PC-9 (cell line): ENCODE measurements at regions not wholly inside any gene's neighbourhood (a gene's known extent, or its start where the extent isn't known, plus 50 kb on each side); places are given as distances from the start of the nearest gene placed in this dataset.
"Not testable (repeated sequence)": the region's sequence is repeated elsewhere in the genome, so short reads cannot be mapped to it uniquely, and the experiment has no call there.

Source experiments
- BruUV-seq: library from RNA; stranded (reverse); fragments of 400-500 nt; replicated peaks from 2 replicates; lab custom pipeline; 2021; lab: Mats Ljungman, UMichigan
- CTCF ChIA-PET: fragments of 300-600 bp; sonication (Branson Sonifier 250); formaldehyde crosslinking; loops from one replicate; lab custom pipeline; 2022; ENCODE audit warnings: antibody characterized with exemption; lab: Charles Lee
- POLR2A ChIA-PET: fragments of 300-600 bp; sonication (Branson Sonifier 250); formaldehyde crosslinking; loops from one replicate; lab custom pipeline; 2022; ENCODE audit warnings: antibody characterized with exemption; ENCODE audit not compliant: unreplicated experiment; lab: Charles Lee
- DNase-seq, 2 experiments: peaks; one replicate each; pipeline versions ENCODE4 v3.0.0 to v3.0.0-alpha.2; 2015 to 2022; ENCODE audit warnings: mixed read lengths in 1 of 2
- H2AFZ ChIP-seq: fragments of 200-600 bp; sonication (generic); 2 replicates; pipeline ENCODE4 v1.8.1; 2017; ENCODE audit warnings: antibody characterized with exemption
- H3F3A ChIP-seq: fragments of 200-600 bp; sonication (generic); 2 replicates; pipeline ENCODE4 v1.8.1; 2017; ENCODE audit warnings: antibody characterized with exemption, mild to moderate bottlenecking, low read depth; ENCODE audit not compliant: insufficient read depth
- H3K27ac ChIP-seq: fragments of 200-600 bp; sonication (generic); 2 replicates; pipeline ENCODE4 v1.6.1; 2016; ENCODE audit warnings: mixed run types
- H3K27me3 ChIP-seq: fragments of 200-600 bp; sonication (generic); 2 replicates; pipeline ENCODE4 v1.6.1; 2016; ENCODE audit warnings: low read depth, mixed run types; ENCODE audit not compliant: insufficient read depth
- H3K36me3 ChIP-seq: fragments of 200-600 bp; sonication (generic); 2 replicates; pipeline ENCODE4 v1.6.1; 2016; ENCODE audit warnings: low read depth, mixed run types
- H3K4me1 ChIP-seq: fragments of 200-600 bp; sonication (generic); replicated peaks from 2 replicates; pipeline ENCODE4 v1.6.1; 2016; ENCODE audit warnings: mixed run types; ENCODE audit not compliant: insufficient read depth
- H3K4me2 ChIP-seq: fragments of 200-600 bp; sonication (generic); 2 replicates; pipeline ENCODE4 v1.6.1; 2017; ENCODE audit warnings: mixed run types
- H3K4me3 ChIP-seq: fragments of 200-600 bp; sonication (generic); 2 replicates; pipeline ENCODE4 v1.6.1; 2016; ENCODE audit warnings: mixed run types
- H3K79me2 ChIP-seq: fragments of 200-600 bp; sonication (generic); 2 replicates; pipeline ENCODE4 v1.6.1; 2017; ENCODE audit warnings: low read depth, mixed run types
- H3K9me2 ChIP-seq: fragments of 200-600 bp; sonication (generic); 2 replicates; pipeline ENCODE4 v1.8.1; 2017; ENCODE audit warnings: mild to moderate bottlenecking; ENCODE audit not compliant: insufficient read depth
- H3K9me3 ChIP-seq: fragments of 200-600 bp; sonication (generic); 2 replicates; pipeline ENCODE4 v1.8.1; 2016; ENCODE audit warnings: low read depth; ENCODE audit not compliant: insufficient read depth
- H4K20me1 ChIP-seq: fragments of 200-600 bp; sonication (generic); 2 replicates; pipeline ENCODE4 v1.8.1; 2017; ENCODE audit not compliant: insufficient read depth
- CTCF ChIP-seq: fragments of 200-600 bp; sonication (generic); conservative IDR thresholded peaks from 2 replicates; pipeline ENCODE4 v1.6.1; 2017; ENCODE audit warnings: mixed run types, antibody characterized with exemption, mild to moderate bottlenecking, moderate library complexity
- EZH2 ChIP-seq: fragments of 200-600 bp; sonication (generic); IDR thresholded peaks from 2 replicates; pipeline ENCODE4 v1.8.0; 2017; ENCODE audit warnings: antibody characterized with exemption, low read depth
- intact Hi-C: fragments of 100-400 bp; cut with micrococcal nuclease; formaldehyde crosslinking; loops from one replicate; pipeline ENCODE4 v1.10.0; 2022; ENCODE audit not compliant: unreplicated experiment

- POLR2A ChIA-PET, result no interaction called here
- Histone ChIP-seq H3K36me3 (no peaks in the 10 kb centered on the region), H3K9me3 (no peaks in the 10 kb centered on the region; the same call in 1 of the 2 replicates), H3K27me3 (no peaks in the 10 kb centered on the region), H3K4me1 (no peaks in the 10 kb centered on the region), H3K4me3 (no peak overlapping the region), H3K4me2 (no peak overlapping the region), H3K9me2 (no peaks in the 10 kb centered on the region), H3F3A (no peaks in the 10 kb centered on the region), H2AFZ (no peak overlapping the region), H3K79me2 (no peaks in the 10 kb centered on the region), H4K20me1 (no peaks in the 10 kb centered on the region), H3K27ac (no peak overlapping the region)
- intact Hi-C loops, result no loop called here
- CTCF ChIA-PET, result no interaction called here
- no peak for DNase-seq
- no TSS peak for BruUV-seq
- TF ChIP-seq EZH2 (no peak), CTCF (no peak)
Observed at GRCh38 chr3:89017531-89017930, 89.9 kb upstream of the EPHA3 start.

GRCh38 chr3:89025185-89025584, 82.2 kb upstream of the EPHA3 start:
- no peaks in the 10 kb centered on the region for H3K27me3 ChIP-seq
- H4K20me1 ChIP-seq, result no peaks in the 10 kb centered on the region
- no peak overlapping the region for H2AFZ ChIP-seq
- peak overlapping the region; percentile 19; the same call in 1 of the 2 replicates for H3K4me2 ChIP-seq
- intact Hi-C loops, result no loop called here
- no peaks in the 10 kb centered on the region for H3K79me2 ChIP-seq
- H3K36me3 ChIP-seq, result no peaks in the 10 kb centered on the region
- DNase-seq, result no peak
- H3F3A ChIP-seq, result no peaks in the 10 kb centered on the region
- H3K9me3 ChIP-seq, result no peaks in the 10 kb centered on the region
- no peak overlapping the region for H3K27ac ChIP-seq
- H3K4me1 ChIP-seq, result no peaks in the 10 kb centered on the region
- H3K4me3 ChIP-seq, result no peak overlapping the region
- H3K9me2 ChIP-seq, result no peaks in the 10 kb centered on the region
- ChIA-PET CTCF (no interaction called here), POLR2A (no interaction called here)
- TF ChIP-seq EZH2, result no peak
- TF ChIP-seq CTCF, result no peak
- BruUV-seq, result no TSS peak

GRCh38 chr3:89032346-89033013, 74.9 kb upstream of the EPHA3 start:
- ChIA-PET POLR2A (no interaction called here), CTCF (no interaction called here)
- no peaks in the 10 kb centered on the region for H3F3A ChIP-seq
- H3K79me2 ChIP-seq, result no peaks in the 10 kb centered on the region
- no peak overlapping the region for H3K4me2 ChIP-seq
- no peaks in the 10 kb centered on the region for H3K9me3 ChIP-seq
- TF ChIP-seq EZH2 (no peak), CTCF (no peak)
- no peak overlapping the region for H3K27ac ChIP-seq
- no peaks in the 10 kb centered on the region for H3K9me2 ChIP-seq
- intact Hi-C loops, result no loop called here
- H3K4me1 ChIP-seq, result no peaks in the 10 kb centered on the region
- no peaks in the 10 kb centered on the region for H4K20me1 ChIP-seq
- no peak for DNase-seq
- no peak overlapping the region for H2AFZ ChIP-seq
- H3K36me3 ChIP-seq, result no peaks in the 10 kb centered on the region
- H3K27me3 ChIP-seq, result no peaks in the 10 kb centered on the region
- no peak overlapping the region for H3K4me3 ChIP-seq
- BruUV-seq, result no TSS peak

- DNase-seq, POLR2A ChIA-PET, H2AFZ ChIP-seq, H3K27me3 ChIP-seq, H3F3A ChIP-seq, H3K9me3 ChIP-seq, H3K9me2 ChIP-seq, H3K36me3 ChIP-seq, H3K4me3 ChIP-seq, H3K79me2 ChIP-seq, intact Hi-C loops, H3K27ac ChIP-seq, H3K4me1 ChIP-seq, BruUV-seq, H4K20me1 ChIP-seq, H3K4me2 ChIP-seq, CTCF ChIA-PET: not testable (repeated sequence)
Observed at GRCh38 chr3:89034723-89035122, 72.7 kb upstream of the EPHA3 start.
